DND-41 (cell line): ENCODE measurements at regions not wholly inside any gene's neighbourhood (a gene's known extent, or its start where the extent isn't known, plus 50 kb on each side); places are given as distances from the start of the nearest gene placed in this dataset.

ENCODE experiments used
- CTCF ChIP-seq: IDR thresholded peaks from 2 replicates; pipeline ENCODE4 v1.5.1; 2012; ENCODE audit warnings: borderline replicate concordance, low read length, moderate library complexity, mild to moderate bottlenecking; ENCODE audit not compliant: poor library complexity, severe bottlenecking; ENCODE audit errors: extremely low read depth
- EZH2 ChIP-seq: IDR thresholded peaks from 3 replicates; pipeline ENCODE4 v1.6.1; 2012; ENCODE audit warnings: borderline replicate concordance, low read depth, mild to moderate bottlenecking, moderate library complexity, low read length, inconsistent platforms; ENCODE audit not compliant: severe bottlenecking

DNA sequence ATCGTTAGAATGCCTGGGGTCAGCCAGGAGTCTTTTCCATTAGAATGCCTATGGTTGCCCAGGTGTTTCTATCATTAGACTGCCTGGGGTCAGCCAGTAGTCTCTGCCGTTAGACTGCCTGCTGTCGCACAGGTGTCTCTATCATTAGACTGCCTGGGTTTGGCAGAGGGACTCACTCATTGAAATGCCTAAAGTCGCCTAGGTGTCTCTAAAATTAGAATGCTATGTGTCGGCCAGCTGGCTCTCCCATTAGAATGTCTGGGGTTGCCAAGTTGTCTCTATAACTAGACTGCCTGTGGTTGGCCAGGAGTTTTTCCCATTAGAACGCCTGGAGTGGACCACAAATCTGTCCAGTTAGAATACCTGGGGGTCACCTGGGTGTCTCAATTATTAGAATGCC, 2266.5 kb downstream of the TP53TG3F start:
- no peak for TF ChIP-seq CTCF
- TF ChIP-seq EZH2 = no peak
